HT-29 (cell line): ENCODE measurements at regions not wholly inside any gene's neighbourhood (a gene's known extent, or its start where the extent isn't known, plus 50 kb on each side); places are given as distances from the start of the nearest gene placed in this dataset.
"Not testable (repeated sequence)": the region's sequence is repeated elsewhere in the genome, so short reads cannot be mapped to it uniquely, and the experiment has no call there.

Source experiments
- DNase-seq: peaks from one replicate; pipeline ENCODE4 v3.0.0-alpha.2; 2015; ENCODE audit warnings: low spot score

DNA sequence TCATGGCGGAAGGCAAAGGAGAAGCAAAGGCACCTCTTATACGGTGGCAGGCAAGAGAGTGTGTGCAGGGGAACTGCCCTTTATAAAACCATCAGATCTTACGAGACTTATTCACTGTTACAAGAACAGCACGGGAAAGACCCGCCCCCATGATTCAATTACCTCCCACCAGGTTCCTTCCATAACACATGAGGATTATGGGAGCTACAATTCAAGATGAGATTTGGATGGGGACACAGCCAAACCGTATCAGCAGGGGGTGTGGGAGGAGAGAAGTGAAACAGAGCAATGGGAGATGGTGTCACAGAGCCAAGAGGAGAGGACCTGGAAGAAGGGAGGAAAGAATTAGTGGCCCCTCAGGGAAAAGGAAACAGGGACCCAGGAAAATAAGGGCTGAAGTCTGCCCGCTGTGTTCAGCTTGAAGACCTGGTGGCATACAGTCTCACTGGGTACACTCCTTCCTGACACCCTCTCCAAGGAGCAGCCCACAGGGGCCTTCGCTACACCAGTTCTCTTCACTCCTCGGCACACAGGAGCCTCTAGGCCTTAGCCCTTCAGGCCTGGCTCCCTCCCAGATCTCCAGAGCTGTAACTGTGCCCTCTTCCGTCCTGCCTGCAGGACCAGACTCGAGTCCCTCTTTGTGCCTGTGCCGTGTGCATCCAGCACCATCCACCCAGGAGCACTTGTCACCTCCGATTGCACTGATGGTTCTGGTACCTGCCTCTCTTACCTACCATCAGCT, 262.1 kb downstream of the EIPR1 start:
- DNase-seq, result no peak

DNA sequence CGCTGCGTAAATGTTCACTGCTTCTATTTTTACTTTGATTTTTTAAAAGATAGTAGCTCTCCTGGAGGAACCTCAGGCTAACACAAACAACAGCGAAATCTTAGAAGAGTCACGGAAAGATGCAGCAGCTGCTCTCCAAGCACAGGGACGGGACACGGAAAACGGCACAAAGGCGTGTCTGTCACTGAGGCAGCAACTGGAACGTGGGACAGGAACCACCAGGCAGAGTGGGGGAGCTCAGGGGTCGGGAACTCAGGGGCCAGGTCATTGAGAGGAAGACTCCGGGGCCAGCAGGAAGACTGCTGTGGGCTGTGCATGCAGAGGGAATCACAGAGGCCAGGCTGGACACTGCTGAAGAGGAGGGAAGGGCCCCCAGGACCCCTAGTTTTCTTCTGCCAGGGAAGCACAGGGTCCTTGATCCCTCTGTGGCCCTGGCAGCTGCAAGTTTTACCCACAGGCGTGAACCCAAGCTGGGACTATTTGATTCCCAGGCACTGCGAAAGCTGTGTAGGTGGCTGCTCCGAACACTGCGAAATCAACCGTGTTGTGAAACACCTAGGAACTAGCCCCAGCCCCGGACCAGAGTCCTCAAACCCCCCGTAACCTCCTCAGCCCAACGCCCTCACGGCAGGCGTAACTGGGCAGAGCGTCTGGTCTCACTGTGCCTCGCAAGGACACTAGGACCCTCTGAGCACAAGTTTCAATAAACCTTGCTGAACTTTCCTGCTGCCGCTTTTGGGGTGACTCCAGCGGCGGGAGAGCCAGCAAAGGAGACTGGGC, 263.0 kb downstream of the EIPR1 start:
- no peak for DNase-seq

- DNase-seq, result no peak
Observed at GRCh38 chr2:3113769-3114168, 263.8 kb downstream of the EIPR1 start.

DNA sequence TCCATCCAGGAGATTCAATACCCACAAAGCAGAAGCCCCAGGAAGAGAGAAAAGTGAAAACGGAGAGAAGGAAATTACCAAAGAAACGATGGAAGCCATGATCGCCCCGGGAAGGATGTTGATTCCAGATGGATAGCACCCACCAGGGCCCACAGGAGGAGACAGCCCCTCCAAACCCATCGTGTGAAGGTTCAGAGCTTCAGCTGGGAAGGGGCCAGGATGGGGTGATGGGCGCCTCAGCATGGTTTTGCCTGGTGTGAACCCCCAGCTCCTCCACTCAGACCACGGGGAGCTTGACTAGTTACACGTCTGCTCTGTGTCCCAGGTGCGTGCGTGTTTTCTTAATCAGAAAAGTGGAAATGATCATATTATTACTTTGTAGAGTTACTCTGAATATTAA, 264.5 kb downstream of the EIPR1 start:
- DNase-seq, result no peak

DNA sequence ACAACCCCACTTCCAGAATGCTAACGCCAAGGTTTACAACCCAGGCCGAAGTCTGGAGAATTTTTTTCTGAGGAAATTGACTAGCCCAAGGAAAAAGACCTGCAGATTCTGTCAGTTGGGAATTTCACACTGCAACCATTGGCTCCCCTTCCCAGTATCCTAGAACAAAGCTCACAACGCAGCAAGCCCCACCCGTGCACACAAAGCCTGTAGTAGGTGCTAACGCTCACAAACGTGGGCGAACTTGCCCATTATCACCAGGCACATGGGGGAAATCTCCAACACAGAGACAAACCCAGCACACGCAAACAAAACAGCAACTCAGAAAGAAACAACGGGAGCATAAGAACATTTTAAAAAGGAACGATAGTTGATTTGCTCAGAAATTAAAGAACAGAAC, 265.1 kb downstream of the EIPR1 start:
- no peak for DNase-seq

DNA sequence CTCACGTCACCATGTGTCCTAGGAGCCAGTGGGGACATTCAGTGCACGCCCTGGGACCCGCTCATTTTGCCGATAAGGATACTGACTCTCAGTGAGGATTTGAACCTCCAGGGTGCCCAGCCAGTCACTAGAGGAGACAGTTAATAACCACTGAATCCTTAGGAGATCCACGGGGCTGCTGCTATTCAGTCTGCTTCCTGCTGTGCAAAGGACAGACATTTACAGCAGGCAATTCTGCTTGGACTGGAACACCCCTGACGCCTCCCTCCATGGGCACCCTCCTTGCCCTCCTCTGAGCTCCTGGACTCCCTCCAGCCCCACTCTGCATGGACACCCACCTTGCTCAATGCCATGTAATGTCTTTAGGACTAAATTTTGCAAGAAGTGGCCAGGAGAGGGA, 265.5 kb downstream of the EIPR1 start:
- DNase-seq, result no peak

DNA sequence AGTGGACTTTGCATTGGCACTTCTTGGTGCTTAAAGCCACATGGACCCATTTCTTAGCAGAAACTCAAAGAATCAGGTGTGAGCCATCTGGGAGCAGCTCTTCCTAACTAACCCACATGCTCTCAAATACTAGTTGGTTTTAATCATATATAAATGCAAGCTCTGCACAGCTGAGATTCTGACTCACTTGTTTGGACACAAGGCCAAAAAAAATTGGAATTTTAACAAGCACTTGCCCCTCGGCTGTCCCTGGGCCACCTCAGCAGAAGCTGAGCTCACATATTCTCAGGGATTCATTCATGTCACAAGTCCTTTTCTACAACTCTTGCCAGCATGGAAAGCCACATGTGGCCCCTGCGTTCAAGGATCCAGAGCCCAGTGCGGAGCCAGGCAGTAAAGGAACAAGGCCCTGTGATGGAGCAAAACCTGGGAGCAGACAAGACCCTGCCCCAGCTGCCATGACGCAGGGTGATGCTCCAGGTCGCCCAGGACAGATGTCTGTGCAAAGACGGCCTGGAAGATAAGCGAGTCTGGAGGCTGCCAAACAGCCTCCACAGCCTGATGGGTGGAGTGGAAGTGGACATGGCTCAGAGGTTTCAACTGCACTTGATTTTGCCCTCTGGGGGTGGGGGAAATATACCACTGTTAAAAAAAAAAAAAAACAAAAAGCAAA, 266.5 kb downstream of the EIPR1 start:
- DNase-seq, result no peak

- no peak for DNase-seq
Observed at GRCh38 chr2:3110555-3110954, 267.1 kb downstream of the EIPR1 start.

GRCh38 chr2:3108710-3109702, 268.6 kb downstream of the EIPR1 start:
- no peak for DNase-seq

- DNase-seq, result no peak
Observed at GRCh38 chr2:3108105-3108504, 269.5 kb downstream of the EIPR1 start.

DNA sequence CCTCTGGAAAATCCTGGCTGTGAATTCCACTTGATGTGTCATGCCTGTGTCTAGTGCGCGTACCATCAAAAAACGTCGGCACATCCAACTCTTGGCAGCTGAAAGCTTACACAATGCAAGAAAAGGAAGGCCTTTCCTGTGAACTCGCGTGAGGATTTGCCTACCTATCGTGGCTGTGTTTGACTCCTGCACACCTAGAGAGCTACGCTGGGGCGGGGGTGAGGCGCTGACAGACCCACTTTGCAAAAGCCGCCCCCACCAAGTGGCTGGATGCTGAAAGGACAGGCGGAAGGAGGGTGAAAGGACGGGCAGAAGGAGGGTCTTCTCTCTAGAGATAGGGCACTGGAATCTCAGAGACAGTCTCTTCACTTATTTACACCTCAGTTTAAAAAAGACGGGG, 270.1 kb downstream of the EIPR1 start:
- DNase-seq, result no peak

- no peak for DNase-seq
Observed at GRCh38 chr2:3105814-3106569, 271.6 kb downstream of the EIPR1 start.

- not testable (repeated sequence) for DNase-seq
Observed at GRCh38 chr2:3104958-3105813, 272.4 kb downstream of the EIPR1 start.

- no peak for DNase-seq
Observed at GRCh38 chr2:3104261-3104660, 273.4 kb downstream of the EIPR1 start.

- DNase-seq, result no peak
Observed at GRCh38 chr2:3102922-3103569, 274.6 kb downstream of the EIPR1 start.

DNA sequence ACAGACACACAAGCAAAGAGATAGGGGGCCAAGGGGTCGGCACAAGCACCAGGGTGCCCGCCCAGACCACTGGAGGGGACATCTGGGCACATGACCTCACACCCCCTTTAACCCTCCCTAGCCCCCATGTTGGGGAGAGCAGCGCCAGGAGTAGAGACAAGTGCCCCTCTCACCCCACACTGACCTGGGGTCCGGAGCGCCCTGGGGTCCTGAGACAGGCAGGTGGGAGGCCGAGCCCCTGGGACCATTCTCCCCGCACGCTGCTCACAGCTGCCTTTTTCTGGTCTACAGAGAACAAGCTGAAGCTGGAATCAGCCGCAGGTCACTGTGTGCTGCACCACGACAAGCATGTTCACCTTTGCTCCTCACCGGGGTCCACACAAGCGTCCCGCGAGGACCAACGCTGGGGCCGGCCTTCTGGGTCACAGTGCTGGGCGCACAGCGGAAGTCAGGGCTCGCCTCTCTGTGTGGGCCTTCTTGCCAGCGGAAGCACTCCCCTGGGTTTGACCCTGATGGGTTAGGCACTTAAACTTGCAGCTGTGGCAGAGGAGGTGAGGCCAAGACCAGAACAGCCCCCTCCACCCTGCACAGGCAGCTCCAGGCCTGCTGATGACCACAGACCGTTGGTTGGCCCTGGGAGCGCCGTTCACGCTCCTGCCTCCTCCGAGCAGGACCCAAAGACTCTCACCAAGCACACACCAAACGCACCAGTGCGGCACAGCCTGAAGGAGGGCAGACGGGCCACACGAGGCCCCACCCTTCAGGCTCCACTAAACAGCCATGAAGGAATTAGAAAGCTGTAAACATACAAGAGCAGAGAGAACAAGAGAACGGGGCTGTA, 275.3 kb downstream of the EIPR1 start:
- DNase-seq, result no peak

- no peak for DNase-seq
Observed at GRCh38 chr2:3101016-3101942, 276.3 kb downstream of the EIPR1 start.
